ENCODE measurements at regions not wholly inside any gene's neighbourhood (a gene's known extent, or its start where the extent isn't known, plus 50 kb on each side); places are given as distances from the start of the nearest gene placed in this dataset.

GRCh38 chr12:5232826-5233500 lies 189.3 kb downstream of the KCNA5 start:
- no peak for DNase-seq

GRCh38 chr12:5236022-5236640 lies 192.5 kb downstream of the KCNA5 start:
- DNase-seq = no peak

- no peak for DNase-seq
Observed at GRCh38 chr12:5242440-5242839, 189.5 kb upstream of the NTF3 start.

- no peak for DNase-seq
Observed at GRCh38 chr12:5243014-5243413, 188.9 kb upstream of the NTF3 start.

GRCh38 chr12:5244513-5244972 lies 187.4 kb upstream of the NTF3 start:
- no peak for DNase-seq

GRCh38 chr12:5246196-5246595 lies 185.7 kb upstream of the NTF3 start:
- no peak for DNase-seq

GRCh38 chr12:5247144-5247543 lies 184.8 kb upstream of the NTF3 start:
- DNase-seq = no peak

- no peak for DNase-seq
Observed at GRCh38 chr12:5248230-5248629, 183.7 kb upstream of the NTF3 start.

GRCh38 chr12:5248999-5249526 lies 182.8 kb upstream of the NTF3 start:
- no peak for DNase-seq

- DNase-seq = no peak
Observed at GRCh38 chr12:5251092-5251491, 180.8 kb upstream of the NTF3 start.

- DNase-seq = no peak
Observed at GRCh38 chr12:5251786-5252185, 180.1 kb upstream of the NTF3 start.

- DNase-seq = no peak
Observed at GRCh38 chr12:5254703-5255102, 177.2 kb upstream of the NTF3 start.

GRCh38 chr12:5257763-5258495 lies 174.0 kb upstream of the NTF3 start:
- no peak for DNase-seq

- no peak for DNase-seq
Observed at GRCh38 chr12:5258498-5258897, 173.4 kb upstream of the NTF3 start.

GRCh38 chr12:5258926-5259325 lies 173.0 kb upstream of the NTF3 start:
- DNase-seq = no peak

- DNase-seq = no peak
Observed at GRCh38 chr12:5259523-5259922, 172.4 kb upstream of the NTF3 start.

GRCh38 chr12:5260086-5260485 lies 171.8 kb upstream of the NTF3 start:
- DNase-seq = no peak

- no peak for DNase-seq
Observed at GRCh38 chr12:5260591-5261086, 171.3 kb upstream of the NTF3 start.

GRCh38 chr12:5262450-5262849 lies 169.5 kb upstream of the NTF3 start:
- no peak for DNase-seq

- no peak for DNase-seq
Observed at GRCh38 chr12:5262885-5263284, 169.0 kb upstream of the NTF3 start.

GRCh38 chr12:5264006-5264405 lies 167.9 kb upstream of the NTF3 start:
- DNase-seq = no peak

GRCh38 chr12:5267603-5268423 lies 164.1 kb upstream of the NTF3 start:
- DNase-seq = no peak
